Esophagus squamous epithelium (tissue), 4 donors: ENCODE measurements at regions not wholly inside any gene's neighbourhood (a gene's known extent, or its start where the extent isn't known, plus 50 kb on each side); places are given as distances from the start of the nearest gene placed in this dataset.

Experiments used
- POLR2A ChIP-seq, 4 donors: fragments of 450-650 bp; IDR thresholded peaks; one replicate each; pipeline ENCODE4 v1.6.1; 2017; ENCODE audit warnings: antibody characterized with exemption in 4 of 4, mild to moderate bottlenecking in 4 of 4, moderate library complexity in 3 of 4
- TF ChIP-seq, protein P1 (sequence below), 6 experiments: fragments of 450-650 bp in 4 of 6; fragments of 200-600 bp in 2 of 6; sonication (generic) in 2 of 6; IDR thresholded peaks; one replicate each; pipeline ENCODE4 v1.5.1; 2016 to 2019; ENCODE audit warnings: antibody characterized with exemption in 6 of 6, mild to moderate bottlenecking in 4 of 6, moderate library complexity in 4 of 6

DNA sequence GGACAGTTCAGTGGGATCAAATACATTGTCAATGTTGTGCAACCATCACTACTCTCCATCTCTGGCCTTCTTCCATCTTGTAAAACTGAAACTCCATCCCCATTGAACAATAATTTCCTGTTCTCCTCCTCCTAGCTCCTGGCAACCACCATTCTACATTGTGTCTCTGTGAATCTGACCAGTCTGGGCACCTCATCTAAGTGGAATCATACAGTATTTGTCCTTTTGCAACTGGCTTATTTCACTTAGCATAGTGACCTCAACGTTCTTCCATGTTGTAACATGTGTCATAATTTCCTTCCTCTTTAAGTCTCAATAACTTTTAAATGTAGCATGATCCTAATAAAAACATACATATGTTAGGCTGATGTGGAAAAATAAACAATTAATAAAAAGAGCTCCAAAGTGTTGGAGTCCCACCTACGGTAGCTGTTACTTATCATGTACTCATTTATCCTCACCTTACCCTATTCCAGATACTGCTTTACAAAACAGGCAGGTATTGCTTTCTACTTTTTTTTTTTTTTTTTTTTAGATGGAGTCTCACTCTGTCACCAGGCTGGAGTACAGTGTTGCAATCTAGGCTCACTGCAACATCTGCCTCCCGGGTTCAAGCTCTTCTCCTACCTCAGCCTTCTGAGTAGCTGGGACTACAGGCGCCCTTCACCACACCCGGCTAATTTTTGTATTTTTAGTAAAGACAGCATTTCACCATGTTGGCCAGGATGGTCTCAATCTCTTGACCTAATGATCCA is 91.9 kb downstream of the TNFAIP3 start:
- TF ChIP-seq, protein P1, sequence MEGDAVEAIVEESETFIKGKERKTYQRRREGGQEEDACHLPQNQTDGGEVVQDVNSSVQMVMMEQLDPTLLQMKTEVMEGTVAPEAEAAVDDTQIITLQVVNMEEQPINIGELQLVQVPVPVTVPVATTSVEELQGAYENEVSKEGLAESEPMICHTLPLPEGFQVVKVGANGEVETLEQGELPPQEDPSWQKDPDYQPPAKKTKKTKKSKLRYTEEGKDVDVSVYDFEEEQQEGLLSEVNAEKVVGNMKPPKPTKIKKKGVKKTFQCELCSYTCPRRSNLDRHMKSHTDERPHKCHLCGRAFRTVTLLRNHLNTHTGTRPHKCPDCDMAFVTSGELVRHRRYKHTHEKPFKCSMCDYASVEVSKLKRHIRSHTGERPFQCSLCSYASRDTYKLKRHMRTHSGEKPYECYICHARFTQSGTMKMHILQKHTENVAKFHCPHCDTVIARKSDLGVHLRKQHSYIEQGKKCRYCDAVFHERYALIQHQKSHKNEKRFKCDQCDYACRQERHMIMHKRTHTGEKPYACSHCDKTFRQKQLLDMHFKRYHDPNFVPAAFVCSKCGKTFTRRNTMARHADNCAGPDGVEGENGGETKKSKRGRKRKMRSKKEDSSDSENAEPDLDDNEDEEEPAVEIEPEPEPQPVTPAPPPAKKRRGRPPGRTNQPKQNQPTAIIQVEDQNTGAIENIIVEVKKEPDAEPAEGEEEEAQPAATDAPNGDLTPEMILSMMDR (IDR thresholded peaks at IDR 0.05), result no peak
- TF ChIP-seq POLR2A (IDR thresholded peaks at IDR 0.05), result no peak
